Activated naive CD8-positive, alpha-beta T cell treated with anti-CD3 and anti-CD28 coated beads, Interleukin-2, amount 50 U/mL, for 24 hours (primary cell): ENCODE measurements at regions not wholly inside any gene's neighbourhood (a gene's known extent, or its start where the extent isn't known, plus 50 kb on each side); places are given as distances from the start of the nearest gene placed in this dataset.

Source experiments
- ATAC-seq: fragments of 150-1000 bp; cut with Tn5 transposase; one replicate; pipeline ENCODE4 v1.10.0; 2021
- DNase-seq: peaks from one replicate; pipeline ENCODE4 v3.0.0; 2021
- H3K27ac Mint-ChIP-seq: one replicate; pipeline ENCODE4 v1.8.0; 2021; ENCODE audit warnings: mild to moderate bottlenecking, mixed read lengths
- H3K27me3 Mint-ChIP-seq: one replicate; pipeline ENCODE4 v1.8.0; 2021; ENCODE audit warnings: mixed read lengths
- H3K36me3 Mint-ChIP-seq: one replicate; pipeline ENCODE4 v1.8.0; 2021; ENCODE audit warnings: low read depth, mixed read lengths
- H3K4me1 Mint-ChIP-seq: one replicate; pipeline ENCODE4 v1.8.0; 2021; ENCODE audit warnings: mixed read lengths
- H3K4me3 Mint-ChIP-seq: one replicate; pipeline ENCODE4 v1.8.0; 2021; ENCODE audit warnings: mild to moderate bottlenecking, moderate library complexity, mixed read lengths
- H3K9me3 Mint-ChIP-seq: one replicate; pipeline ENCODE4 v1.8.0; 2021; ENCODE audit warnings: mixed read lengths

DNA sequence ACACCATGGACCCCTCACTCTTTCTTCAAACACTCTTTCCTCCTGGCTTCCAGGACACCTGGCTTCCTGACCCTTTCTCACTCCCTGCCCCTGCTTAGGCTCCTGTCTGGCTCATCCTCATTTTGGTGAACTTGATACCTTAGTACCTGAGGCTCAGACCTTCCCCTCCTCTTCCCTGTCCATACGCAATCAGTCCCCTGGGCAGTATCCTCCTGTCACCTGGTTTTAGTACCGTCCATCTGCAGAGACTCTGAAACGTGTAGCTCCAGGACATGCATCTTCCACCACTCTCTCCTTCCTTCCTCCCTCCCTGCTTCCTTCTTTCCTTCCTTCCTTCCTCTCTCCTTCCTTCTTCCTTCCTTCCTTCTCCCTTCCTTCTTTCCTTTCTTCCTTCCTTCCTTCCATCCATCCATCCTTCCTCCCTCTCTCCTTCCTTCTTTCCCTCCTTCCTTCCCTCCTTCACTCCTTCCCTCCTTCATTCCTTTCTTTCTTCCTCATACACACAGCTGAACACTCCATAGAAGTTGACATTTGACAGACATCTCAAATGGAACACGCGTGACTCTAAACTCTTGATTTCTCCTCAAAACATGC is 1488.6 kb downstream of the TBC1D22A start:
- Mint-ChIP-seq H3K4me1 (no peaks in the 10 kb centered on the region), H3K36me3 (no peaks in the 10 kb centered on the region), H3K27me3 (peaks cover 32% of the 10 kb centered on the region), H3K9me3 (no peaks in the 10 kb centered on the region), H3K27ac (no peak overlapping the region), H3K4me3 (no peak overlapping the region)
- DNase-seq (no peak), ATAC-seq (no peak)

DNA sequence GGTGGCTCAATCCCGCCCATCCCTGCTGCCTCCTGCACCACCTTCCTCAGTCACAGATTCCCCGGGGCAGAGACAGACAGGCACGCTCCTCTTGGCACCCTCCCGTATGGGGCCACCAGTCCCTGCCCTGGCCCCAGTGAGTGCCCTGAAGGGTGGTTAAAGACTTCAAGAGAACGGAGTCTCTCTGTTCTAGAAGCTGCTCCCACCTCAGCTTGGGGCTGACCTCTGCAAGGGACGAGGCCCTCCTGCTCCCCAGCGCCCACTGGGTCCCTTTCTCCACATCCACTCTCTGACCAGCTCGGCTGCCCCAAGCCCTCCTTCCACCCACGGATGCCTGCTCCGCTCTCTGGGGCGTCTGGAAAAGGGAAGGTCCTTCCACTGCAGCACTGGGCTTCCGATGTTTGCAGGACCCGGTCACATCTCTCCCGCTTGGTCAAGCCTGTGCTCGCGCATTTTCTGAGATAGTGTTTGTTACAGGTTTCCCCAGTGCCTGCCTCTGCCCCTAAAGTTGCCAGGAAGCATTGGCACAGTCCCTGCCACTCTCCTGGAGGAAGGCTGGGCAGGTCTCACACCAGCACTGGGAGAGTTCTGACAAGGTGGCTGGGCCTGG is 1487.9 kb downstream of the TBC1D22A start:
- Mint-ChIP-seq H3K27me3 (peaks cover 32% of the 10 kb centered on the region), H3K4me3 (no peak overlapping the region), H3K36me3 (no peaks in the 10 kb centered on the region), H3K9me3 (no peaks in the 10 kb centered on the region), H3K27ac (no peak overlapping the region), H3K4me1 (peaks cover under 1% of the 10 kb centered on the region)
- no peak for DNase-seq
- ATAC-seq = no peak

DNA sequence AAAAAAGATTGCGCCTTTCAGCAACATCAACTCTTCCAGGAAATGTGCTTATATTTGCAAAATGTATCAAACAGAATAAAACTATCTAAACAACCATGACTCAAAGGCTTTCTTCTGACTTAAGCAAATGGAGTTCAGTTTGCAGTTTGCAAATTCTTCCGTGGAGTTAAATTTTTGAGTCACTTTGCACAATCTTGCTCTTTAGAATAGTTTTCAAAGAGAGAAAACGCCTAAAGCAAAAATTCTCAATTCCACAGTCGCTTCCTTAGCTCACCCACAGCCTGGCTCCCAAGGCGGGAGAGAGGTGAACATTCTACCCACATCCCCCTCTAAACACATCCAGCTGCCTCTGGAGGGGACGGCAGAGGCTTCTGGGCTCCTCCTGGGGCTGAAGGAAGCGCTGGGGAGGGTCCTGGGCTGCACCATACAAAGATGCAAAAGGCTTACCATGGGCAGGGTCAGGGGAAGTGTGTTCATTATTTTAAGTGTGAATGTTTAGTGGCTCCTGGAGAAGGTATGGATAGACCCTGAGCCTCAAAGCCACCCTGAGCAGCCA is 1487.3 kb downstream of the TBC1D22A start:
- DNase-seq (no peak), ATAC-seq (no peak)
- Mint-ChIP-seq H3K27ac (no peak overlapping the region), H3K9me3 (no peaks in the 10 kb centered on the region), H3K36me3 (no peaks in the 10 kb centered on the region), H3K4me1 (peaks cover 5% of the 10 kb centered on the region), H3K27me3 (peaks cover 30% of the 10 kb centered on the region), H3K4me3 (no peak overlapping the region)

DNA sequence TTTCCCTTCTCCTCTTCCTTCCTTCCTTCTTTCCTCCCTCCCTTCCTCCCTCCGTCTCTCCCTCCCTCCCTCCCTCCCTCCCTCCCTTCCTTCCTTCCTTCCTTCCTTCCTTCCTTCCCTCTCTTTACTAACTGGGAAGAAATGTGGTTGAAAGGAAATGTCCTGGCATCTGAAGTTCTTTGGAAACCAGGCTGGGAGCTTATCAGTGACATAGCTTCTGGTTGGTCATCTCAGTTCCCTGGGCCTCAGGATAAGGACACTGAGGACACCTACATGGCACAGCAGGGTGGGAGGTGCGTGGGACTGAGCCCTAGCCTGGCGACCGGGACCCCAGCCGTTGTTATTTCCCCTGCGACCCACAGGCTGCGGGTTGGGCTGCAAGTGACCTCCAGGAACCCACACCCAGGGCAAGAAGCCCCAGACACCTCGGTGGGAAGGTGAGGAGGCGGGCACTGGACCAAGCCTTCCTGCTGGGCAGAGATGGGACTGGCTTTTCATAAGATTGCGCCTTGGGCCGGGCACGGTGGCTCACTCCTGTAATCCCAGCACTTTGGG is 1486.5 kb downstream of the TBC1D22A start:
- ATAC-seq (no peak), DNase-seq (no peak)
- Mint-ChIP-seq H3K9me3 (no peaks in the 10 kb centered on the region), H3K4me3 (no peak overlapping the region), H3K27me3 (peaks cover 28% of the 10 kb centered on the region), H3K4me1 (peaks cover 5% of the 10 kb centered on the region), H3K27ac (no peak overlapping the region), H3K36me3 (no peaks in the 10 kb centered on the region)

DNA sequence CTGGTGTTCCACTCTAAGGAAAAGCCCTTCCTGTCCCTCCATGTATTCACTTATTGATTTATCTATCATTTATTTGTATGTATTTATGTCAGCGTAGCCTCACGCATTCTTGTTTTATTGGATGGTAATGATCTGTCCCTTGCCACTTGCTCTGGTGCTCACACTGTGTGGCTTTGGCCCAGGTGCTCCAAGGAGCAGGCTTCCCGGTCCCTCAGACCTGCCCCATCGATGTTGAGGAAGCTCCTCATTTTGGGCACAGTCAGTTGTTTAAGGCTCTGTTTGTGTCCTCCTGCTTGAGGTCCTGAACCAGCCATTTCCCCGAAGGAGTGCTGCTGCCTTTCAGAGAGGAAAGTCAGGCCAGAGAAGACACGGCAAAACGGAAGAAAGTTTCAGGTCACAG is 1485.4 kb downstream of the TBC1D22A start:
- Mint-ChIP-seq H3K27me3 (peaks cover 28% of the 10 kb centered on the region), H3K36me3 (no peaks in the 10 kb centered on the region), H3K4me3 (no peak overlapping the region), H3K27ac (no peak overlapping the region), H3K9me3 (no peaks in the 10 kb centered on the region), H3K4me1 (peaks cover 6% of the 10 kb centered on the region)
- no peak for DNase-seq
- no peak for ATAC-seq

DNA sequence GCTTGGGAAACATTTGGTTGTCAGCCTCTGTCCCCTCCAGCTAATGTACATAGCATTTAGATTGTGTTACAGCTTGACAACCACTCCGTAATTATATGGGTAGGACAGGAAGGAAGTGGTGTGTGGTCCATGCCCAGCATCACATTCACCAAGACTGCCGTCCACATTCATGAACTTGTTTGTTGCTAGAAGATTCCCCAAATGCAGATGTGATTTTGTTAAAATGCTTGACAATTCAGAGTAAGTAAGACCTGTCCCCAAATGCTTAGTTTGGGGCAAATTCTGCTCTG is 1482.7 kb downstream of the TBC1D22A start:
- Mint-ChIP-seq H3K36me3 (no peaks in the 10 kb centered on the region), H3K4me3 (no peak overlapping the region), H3K27ac (no peak overlapping the region), H3K4me1 (peaks cover 11% of the 10 kb centered on the region), H3K9me3 (no peaks in the 10 kb centered on the region), H3K27me3 (peaks cover 22% of the 10 kb centered on the region)
- no peak for DNase-seq
- no peak for ATAC-seq

DNA sequence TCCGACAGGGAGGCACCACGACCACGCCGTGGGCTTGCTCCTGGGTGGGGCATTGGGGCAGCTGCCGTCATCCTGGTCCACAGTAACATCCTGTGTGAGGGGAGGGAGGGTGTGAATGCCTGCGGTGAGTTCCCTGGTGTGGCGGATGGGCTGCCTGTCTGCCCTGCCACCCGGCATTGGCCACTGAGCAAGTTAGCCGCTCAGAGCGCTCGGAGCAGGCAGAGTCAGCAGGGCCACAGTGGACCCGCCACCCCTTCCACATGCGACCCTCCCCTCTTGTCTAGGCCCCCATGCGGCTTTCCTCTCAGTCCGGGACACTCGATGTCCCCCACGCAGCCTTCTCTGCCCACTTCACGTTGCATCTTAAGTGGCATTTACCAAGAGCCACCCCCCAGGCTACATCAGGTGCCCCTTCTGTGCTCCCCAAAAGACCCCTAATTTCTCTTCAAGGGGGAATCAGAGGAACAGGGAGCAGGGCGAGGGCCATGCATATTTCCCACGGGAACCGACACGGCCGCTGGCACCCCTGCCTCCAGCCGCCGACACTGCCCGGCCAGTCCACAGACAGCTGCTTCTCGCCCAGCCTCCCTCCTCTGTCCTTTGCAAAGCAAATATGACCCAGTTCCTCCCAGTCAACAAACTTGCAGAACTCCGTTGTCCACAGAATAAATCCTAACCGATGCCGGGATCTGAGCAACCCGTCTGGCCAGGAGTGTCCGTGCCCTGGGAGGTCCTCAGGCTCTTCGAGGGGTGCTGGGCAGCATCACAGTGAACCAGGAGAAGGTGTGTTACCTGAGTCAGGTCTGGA is 1482.1 kb downstream of the TBC1D22A start:
- Mint-ChIP-seq H3K27ac (no peak overlapping the region), H3K36me3 (no peaks in the 10 kb centered on the region), H3K4me1 (peaks cover 11% of the 10 kb centered on the region), H3K4me3 (no peak overlapping the region), H3K27me3 (peaks cover 22% of the 10 kb centered on the region), H3K9me3 (no peaks in the 10 kb centered on the region)
- ATAC-seq (no peak), DNase-seq (no peak)

DNA sequence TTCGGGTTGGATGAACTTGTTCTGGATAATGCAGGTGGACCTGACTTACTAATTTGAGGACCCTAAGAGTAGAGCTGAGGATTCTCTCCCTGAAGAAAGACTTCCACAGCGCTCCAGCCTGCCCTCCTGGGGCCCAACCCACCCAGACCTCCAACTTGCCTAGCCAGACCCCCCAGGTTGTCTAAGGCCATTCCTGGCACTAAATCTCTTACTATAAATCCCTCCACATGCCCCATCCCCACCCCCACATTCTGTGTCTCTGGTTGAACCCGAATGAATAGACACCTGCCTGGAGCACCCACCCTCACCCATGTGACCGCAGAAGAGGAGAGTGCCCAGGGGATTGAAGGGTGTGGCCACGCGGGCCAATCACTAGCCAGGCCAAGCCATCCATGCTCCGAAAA is 1480.0 kb downstream of the TBC1D22A start:
- peaks cover 16% of the 10 kb centered on the region for H3K27me3 Mint-ChIP-seq
- no peaks in the 10 kb centered on the region for H3K9me3 Mint-ChIP-seq
- ATAC-seq (no peak), DNase-seq (no peak)
- no peak overlapping the region for H3K27ac Mint-ChIP-seq
- H3K4me1 Mint-ChIP-seq = peaks cover 11% of the 10 kb centered on the region
- no peak overlapping the region for H3K4me3 Mint-ChIP-seq
- no peaks in the 10 kb centered on the region for H3K36me3 Mint-ChIP-seq

DNA sequence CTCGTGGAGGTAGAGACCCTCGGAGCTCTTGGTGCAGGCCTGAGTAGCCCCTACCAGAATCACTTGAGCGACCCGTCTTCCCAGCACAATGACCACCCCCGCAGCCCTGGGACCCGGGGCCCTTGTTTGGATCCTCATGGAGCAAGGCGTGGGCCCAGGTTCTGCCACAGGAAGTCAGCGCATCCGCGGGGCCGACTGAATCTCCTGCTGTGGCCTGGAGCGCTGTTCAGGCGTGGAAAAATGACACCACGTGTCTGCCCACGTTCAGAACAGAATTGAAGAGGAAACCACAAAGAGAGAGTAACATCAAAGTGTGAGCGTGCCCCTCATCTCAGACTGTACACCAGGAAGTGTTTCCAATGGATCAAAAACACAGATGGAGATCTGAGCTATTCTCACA is 1479.2 kb downstream of the TBC1D22A start:
- H3K27ac Mint-ChIP-seq = no peak overlapping the region
- H3K4me1 Mint-ChIP-seq = peaks cover 11% of the 10 kb centered on the region
- ATAC-seq (no peak), DNase-seq (no peak)
- peaks cover 14% of the 10 kb centered on the region for H3K27me3 Mint-ChIP-seq
- H3K36me3 Mint-ChIP-seq = no peaks in the 10 kb centered on the region
- H3K4me3 Mint-ChIP-seq = no peak overlapping the region
- H3K9me3 Mint-ChIP-seq = no peaks in the 10 kb centered on the region

DNA sequence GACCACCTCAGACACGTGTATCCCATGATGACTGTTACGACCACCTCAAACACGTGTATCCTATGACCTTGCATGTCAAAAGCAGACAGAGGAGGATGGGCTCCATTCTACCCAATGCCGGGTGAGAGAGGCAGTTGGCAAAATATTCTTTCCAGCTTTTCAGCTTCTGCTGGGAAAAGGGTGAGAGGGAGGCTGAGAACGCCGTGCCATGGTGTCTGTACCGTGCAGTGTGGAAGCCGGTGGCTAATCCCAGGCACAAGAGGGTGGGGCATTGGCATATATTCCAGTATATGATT is 1478.4 kb downstream of the TBC1D22A start:
- H3K27ac Mint-ChIP-seq = no peak overlapping the region
- no peak for DNase-seq
- H3K4me1 Mint-ChIP-seq = peaks cover 11% of the 10 kb centered on the region
- ATAC-seq = no peak
- H3K36me3 Mint-ChIP-seq = no peaks in the 10 kb centered on the region
- H3K9me3 Mint-ChIP-seq = no peaks in the 10 kb centered on the region
- no peak overlapping the region for H3K4me3 Mint-ChIP-seq
- H3K27me3 Mint-ChIP-seq = peaks cover 10% of the 10 kb centered on the region

DNA sequence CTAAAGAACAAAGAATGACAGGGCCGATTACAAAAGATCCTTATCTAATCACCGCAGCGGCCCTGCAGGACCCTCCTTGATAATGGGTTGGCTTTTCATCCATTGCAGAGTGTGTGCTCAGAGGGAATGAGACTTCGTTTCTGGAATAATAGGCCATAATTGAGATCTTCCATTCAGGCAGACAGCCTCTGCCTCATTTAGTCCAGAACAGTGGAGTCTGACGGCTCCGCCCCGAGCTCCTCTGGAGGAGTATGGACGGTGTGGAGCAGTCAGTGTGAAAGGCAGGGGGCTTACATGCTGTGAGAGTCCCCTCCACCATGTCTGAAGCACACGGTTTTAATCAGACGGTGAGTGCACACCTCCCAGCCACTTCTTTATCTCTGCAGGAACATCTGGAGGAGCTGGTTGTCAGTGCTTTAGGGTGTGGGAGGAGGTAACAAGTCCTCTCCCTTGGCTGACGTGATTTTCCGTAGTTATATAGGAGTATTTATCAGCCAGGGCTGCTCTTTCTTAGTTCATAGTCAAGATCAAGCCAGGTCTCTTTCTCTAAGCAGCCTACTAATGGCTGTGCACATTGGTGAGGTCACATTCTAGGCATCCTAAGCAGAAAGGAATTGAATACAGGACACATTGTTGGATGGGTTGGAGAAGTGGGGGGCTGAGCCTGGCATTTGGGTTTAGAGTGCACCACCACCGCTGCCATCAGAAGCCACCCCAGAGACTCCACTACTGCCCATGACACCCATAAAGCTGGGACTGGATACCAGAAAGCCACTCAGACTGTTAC is 1477.9 kb downstream of the TBC1D22A start:
- Mint-ChIP-seq H3K27ac (no peak overlapping the region), H3K4me3 (no peak overlapping the region), H3K4me1 (peaks cover 10% of the 10 kb centered on the region)

DNA sequence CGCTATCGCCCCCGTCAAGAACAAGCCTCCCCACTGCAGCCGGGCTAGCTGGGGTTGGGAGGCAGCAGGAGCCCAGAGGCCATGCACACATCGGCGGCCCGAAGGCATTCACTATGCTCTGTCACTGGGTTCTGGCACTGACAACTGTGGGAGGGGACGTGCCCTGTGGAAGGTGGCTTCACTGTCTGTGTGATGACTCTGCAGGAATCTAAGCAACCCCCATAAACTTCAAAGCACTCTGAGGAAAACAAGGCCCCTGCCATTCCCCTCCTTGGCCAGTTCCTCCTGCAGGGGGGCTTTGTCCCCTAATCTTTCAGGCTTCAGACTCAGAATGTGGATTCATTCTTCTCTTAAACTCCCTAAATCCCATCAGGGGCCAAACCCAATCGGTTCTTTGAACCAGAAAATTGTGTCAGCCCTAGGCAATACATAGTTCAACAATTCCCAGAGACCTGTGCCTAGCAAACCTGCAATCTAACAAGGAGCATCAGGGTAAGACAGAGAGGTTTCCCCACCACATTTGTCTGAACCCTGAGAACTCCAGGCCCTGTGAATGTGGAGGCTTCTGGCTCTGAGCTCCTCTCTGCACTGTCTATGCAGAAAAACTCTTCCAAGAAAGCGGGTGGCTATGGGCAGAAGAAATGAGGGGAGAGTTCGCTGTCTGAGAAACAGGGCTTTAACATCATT is 1477.2 kb downstream of the TBC1D22A start:
- peaks cover 7% of the 10 kb centered on the region for H3K4me1 Mint-ChIP-seq
- no peak for ATAC-seq
- no peak overlapping the region for H3K27ac Mint-ChIP-seq
- peaks cover 5% of the 10 kb centered on the region for H3K9me3 Mint-ChIP-seq
- no peak for DNase-seq
- H3K36me3 Mint-ChIP-seq = peaks cover 1% of the 10 kb centered on the region
- H3K4me3 Mint-ChIP-seq = no peak overlapping the region
- peaks cover 11% of the 10 kb centered on the region for H3K27me3 Mint-ChIP-seq

More for the DNA sequence above, 1477.9 kb downstream of the TBC1D22A start:
- ATAC-seq (no peak), DNase-seq (no peak)
- Mint-ChIP-seq H3K9me3 (no peaks in the 10 kb centered on the region), H3K27me3 (peaks cover 10% of the 10 kb centered on the region), H3K36me3 (no peaks in the 10 kb centered on the region)

DNA sequence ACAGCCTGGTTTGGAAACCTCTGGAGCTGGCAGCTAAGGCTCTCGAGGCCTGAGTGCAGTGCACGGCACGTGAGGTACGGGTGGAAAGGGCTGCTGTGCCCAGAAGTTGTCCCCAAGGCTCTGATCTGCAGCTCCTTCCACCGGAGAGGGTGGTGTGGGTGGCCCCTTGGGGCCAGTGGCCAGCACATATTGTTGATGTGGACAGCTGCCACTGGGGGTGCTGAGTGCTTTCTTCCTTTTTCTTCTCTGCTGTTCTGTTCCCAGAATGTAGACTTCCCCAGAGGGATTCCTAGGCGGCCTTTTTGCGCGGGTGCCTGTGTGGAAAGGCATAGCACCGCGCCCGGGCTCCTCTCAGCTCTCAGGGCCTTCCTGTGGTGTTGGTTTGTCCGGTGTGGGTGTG is 1476.5 kb downstream of the TBC1D22A start:
- DNase-seq = no peak
- H3K36me3 Mint-ChIP-seq = peaks cover 2% of the 10 kb centered on the region
- H3K9me3 Mint-ChIP-seq = peaks cover 7% of the 10 kb centered on the region
- ATAC-seq = no peak
- H3K4me3 Mint-ChIP-seq = no peak overlapping the region
- peaks cover 7% of the 10 kb centered on the region for H3K4me1 Mint-ChIP-seq
- H3K27ac Mint-ChIP-seq = no peak overlapping the region
- H3K27me3 Mint-ChIP-seq = peaks cover 10% of the 10 kb centered on the region

DNA sequence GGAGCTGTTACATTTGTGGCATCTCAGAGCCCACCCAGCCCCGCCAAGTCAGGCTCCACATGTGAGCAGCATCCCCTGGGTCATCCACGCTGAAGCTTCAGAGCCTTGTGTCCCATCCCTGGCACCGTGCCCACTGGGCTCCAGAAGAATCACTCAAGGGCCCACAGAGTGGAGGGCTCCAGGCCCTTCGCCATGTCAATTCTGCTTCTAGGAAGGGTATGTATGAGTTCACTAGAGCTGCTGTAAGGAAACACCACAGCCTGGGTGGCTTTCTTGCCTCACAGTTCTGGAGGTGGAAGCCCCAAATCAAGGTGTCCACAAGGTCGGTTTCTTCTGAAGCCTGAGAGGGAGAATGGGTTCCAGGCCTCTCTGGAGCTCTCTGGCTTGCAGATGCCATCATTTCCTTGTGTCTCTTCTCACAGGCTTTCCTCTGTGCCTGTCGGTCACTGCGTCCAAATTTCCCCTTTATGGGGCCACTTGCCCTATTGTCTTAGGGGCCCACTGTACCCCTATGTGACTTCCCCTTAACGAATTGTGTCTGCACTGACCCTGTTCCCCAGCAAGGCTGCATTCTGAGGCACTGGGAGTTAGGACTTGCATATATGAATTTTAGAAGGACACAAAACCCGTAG is 1476.0 kb downstream of the TBC1D22A start:
- Mint-ChIP-seq H3K36me3 (peaks cover 2% of the 10 kb centered on the region), H3K4me1 (peaks cover 7% of the 10 kb centered on the region), H3K27me3 (peaks cover 5% of the 10 kb centered on the region), H3K27ac (no peak overlapping the region), H3K9me3 (peaks cover 12% of the 10 kb centered on the region), H3K4me3 (no peak overlapping the region)
- no peak for DNase-seq
- no peak for ATAC-seq
